Vagina (tissue), 2 donors: ENCODE measurements at regions not wholly inside any gene's neighbourhood (a gene's known extent, or its start where the extent isn't known, plus 50 kb on each side); places are given as distances from the start of the nearest gene placed in this dataset.
"Not testable (repeated sequence)": the region's sequence is repeated elsewhere in the genome, so short reads cannot be mapped to it uniquely, and the experiment has no call there.

ENCODE experiments used
- DNase-seq, 2 donors: peaks; one replicate each; pipeline ENCODE4 v3.0.0-alpha.2; 2017; ENCODE audit errors: extremely low spot score in 2 of 2
- H3K27ac ChIP-seq: fragments of 200-600 bp; sonication (generic); one replicate; pipeline ENCODE4 v1.5.1; 2019
- H3K27me3 ChIP-seq: fragments of 200-600 bp; sonication (generic); one replicate; pipeline ENCODE4 v1.5.1; 2019
- H3K36me3 ChIP-seq, 2 donors: fragments of 200-600 bp; sonication (generic); one replicate each; pipeline ENCODE4 v1.5.1; 2017 to 2019
- H3K4me1 ChIP-seq: fragments of 200-600 bp; sonication (generic); one replicate; pipeline ENCODE4 v1.5.1; 2019
- H3K4me3 ChIP-seq, 2 donors: fragments of 200-600 bp; sonication (generic); 1 replicate in 1 of 2; 2 replicates in 1 of 2; pipeline ENCODE4 v1.5.1; 2016 to 2019
- H3K9me3 ChIP-seq: fragments of 200-600 bp; sonication (generic); one replicate; pipeline ENCODE4 v1.5.1; 2019
- CTCF ChIP-seq, 3 experiments: fragments of 450-650 bp in 2 of 3; fragments of 200-600 bp in 1 of 3; sonication (generic) in 1 of 3; IDR thresholded peaks; one replicate each; pipeline ENCODE4 v1.5.1; 2017 to 2019; ENCODE audit warnings: antibody characterized with exemption in 3 of 3, mild to moderate bottlenecking in 2 of 3, moderate library complexity in 2 of 3
- POLR2A ChIP-seq, 2 donors: fragments of 450-650 bp; IDR thresholded peaks; one replicate each; pipeline ENCODE4 v1.6.1; 2017; ENCODE audit warnings: antibody characterized with exemption in 2 of 2, mild to moderate bottlenecking in 2 of 2, moderate library complexity in 2 of 2
- POLR2AphosphoS5 ChIP-seq, 2 donors: sonication (generic); formaldehyde crosslinking; IDR thresholded peaks; one replicate each; pipeline ENCODE4 v1.9.0; 2017; ENCODE audit warnings: antibody characterized with exemption in 2 of 2, mild to moderate bottlenecking in 2 of 2, low read depth in 1 of 2; ENCODE audit not compliant: insufficient read depth in 1 of 2
- intact Hi-C: fragments of 100-400 bp; cut with DNase I; formaldehyde crosslinking; loops from one replicate; pipeline ENCODE4 v1.15.1; 2023

GRCh38 chr2:53315149-53315548 is 452.5 kb upstream of the CHAC2 start:
- no peak overlapping the region for H3K27ac ChIP-seq
- H3K36me3 ChIP-seq, result no peaks in the 10 kb centered on the region
- intact Hi-C loops, result no loop called here
- no peak overlapping the region for H3K4me3 ChIP-seq
- H3K4me1 ChIP-seq, result no peaks in the 10 kb centered on the region
- TF ChIP-seq POLR2AphosphoS5 (IDR thresholded peaks at IDR 0.05; ENCODE audit: insufficient read depth in 1 of 2, low read depth in 1 of 2), result no peak
- TF ChIP-seq POLR2A (IDR thresholded peaks at IDR 0.05), result no peak
- TF ChIP-seq CTCF (IDR thresholded peaks at IDR 0.05), result no peak
- no peak for DNase-seq
- H3K27me3 ChIP-seq, result no peaks in the 10 kb centered on the region
- no peaks in the 10 kb centered on the region for H3K9me3 ChIP-seq

DNA sequence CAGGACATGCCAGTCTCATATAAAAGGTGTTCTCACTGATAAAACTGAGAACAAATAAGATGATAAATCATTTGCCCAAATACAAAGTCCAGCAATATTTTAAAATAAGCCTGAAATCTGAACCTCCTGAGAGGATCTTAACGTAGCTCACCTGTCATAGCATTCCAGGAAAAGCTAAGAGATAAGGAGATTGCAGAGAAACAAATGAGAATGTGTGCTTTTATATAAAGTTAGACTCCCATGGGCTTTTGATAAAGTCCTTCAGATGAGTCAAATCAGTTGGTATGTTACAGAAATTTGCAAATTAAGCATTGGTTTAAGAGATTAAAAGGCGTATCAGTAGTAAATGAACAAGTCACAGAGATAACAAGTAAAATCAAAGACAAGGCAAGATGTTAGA is 452.9 kb upstream of the CHAC2 start:
- intact Hi-C loops, result no loop called here
- no peaks in the 10 kb centered on the region for H3K4me1 ChIP-seq
- TF ChIP-seq POLR2A (IDR thresholded peaks at IDR 0.05) (no peak), POLR2AphosphoS5 (IDR thresholded peaks at IDR 0.05; ENCODE audit: insufficient read depth in 1 of 2, low read depth in 1 of 2) (no peak), CTCF (IDR thresholded peaks at IDR 0.05) (no peak)
- H3K4me3 ChIP-seq, result no peak overlapping the region
- DNase-seq, result no peak
- no peaks in the 10 kb centered on the region for H3K9me3 ChIP-seq
- H3K27me3 ChIP-seq, result no peaks in the 10 kb centered on the region
- H3K27ac ChIP-seq, result no peak overlapping the region
- no peaks in the 10 kb centered on the region for H3K36me3 ChIP-seq

- H3K27me3 ChIP-seq, H3K36me3 ChIP-seq, H3K9me3 ChIP-seq, intact Hi-C loops, DNase-seq, H3K4me1 ChIP-seq, H3K4me3 ChIP-seq, H3K27ac ChIP-seq: not testable (repeated sequence)
Observed at GRCh38 chr2:53313644-53314043, 454.0 kb upstream of the CHAC2 start.

DNA sequence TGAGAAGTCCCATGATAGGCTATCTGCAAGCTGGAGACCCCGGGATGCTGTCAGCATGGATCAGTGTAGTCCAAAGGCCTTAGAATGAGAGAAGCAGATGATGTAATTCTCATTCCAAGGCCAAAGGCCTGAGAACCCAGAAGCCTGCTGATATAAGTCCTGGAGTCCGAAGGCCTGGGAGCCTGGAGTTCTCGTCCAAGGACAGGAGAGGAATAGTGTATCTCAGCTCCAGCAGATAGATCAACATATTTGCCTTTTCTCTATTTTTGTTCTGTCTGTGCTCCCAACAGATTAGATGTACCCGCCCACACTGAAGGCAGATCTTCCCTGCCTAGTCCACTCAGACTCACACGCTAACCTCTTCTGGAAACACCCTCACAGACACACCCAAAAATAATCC is 454.9 kb upstream of the CHAC2 start:
- DNase-seq, result no peak
- no peaks in the 10 kb centered on the region for H3K9me3 ChIP-seq
- H3K4me3 ChIP-seq, result no peak overlapping the region
- H3K27ac ChIP-seq, result no peak overlapping the region
- no peaks in the 10 kb centered on the region for H3K36me3 ChIP-seq
- no peaks in the 10 kb centered on the region for H3K4me1 ChIP-seq
- H3K27me3 ChIP-seq, result no peaks in the 10 kb centered on the region
- no peak for TF ChIP-seq POLR2AphosphoS5 (IDR thresholded peaks at IDR 0.05; ENCODE audit: insufficient read depth in 1 of 2, low read depth in 1 of 2)
- no peak for TF ChIP-seq POLR2A (IDR thresholded peaks at IDR 0.05)
- TF ChIP-seq CTCF (IDR thresholded peaks at IDR 0.05), result no peak
- intact Hi-C loops, result no loop called here

GRCh38 chr2:53312181-53312580 is 455.4 kb upstream of the CHAC2 start:
- no peak overlapping the region for H3K27ac ChIP-seq
- no peak for DNase-seq
- intact Hi-C loops, result no loop called here
- no peak overlapping the region for H3K4me3 ChIP-seq
- H3K4me1 ChIP-seq, result no peaks in the 10 kb centered on the region
- no peaks in the 10 kb centered on the region for H3K9me3 ChIP-seq
- H3K27me3 ChIP-seq, result no peaks in the 10 kb centered on the region
- H3K36me3 ChIP-seq, result no peaks in the 10 kb centered on the region
- TF ChIP-seq CTCF (IDR thresholded peaks at IDR 0.05) (no peak), POLR2AphosphoS5 (IDR thresholded peaks at IDR 0.05; ENCODE audit: insufficient read depth in 1 of 2, low read depth in 1 of 2) (no peak), POLR2A (IDR thresholded peaks at IDR 0.05) (no peak)
